ENCODE measurements at regions not wholly inside any gene's neighbourhood (a gene's known extent, or its start where the extent isn't known, plus 50 kb on each side); places are given as distances from the start of the nearest gene placed in this dataset.

DNA sequence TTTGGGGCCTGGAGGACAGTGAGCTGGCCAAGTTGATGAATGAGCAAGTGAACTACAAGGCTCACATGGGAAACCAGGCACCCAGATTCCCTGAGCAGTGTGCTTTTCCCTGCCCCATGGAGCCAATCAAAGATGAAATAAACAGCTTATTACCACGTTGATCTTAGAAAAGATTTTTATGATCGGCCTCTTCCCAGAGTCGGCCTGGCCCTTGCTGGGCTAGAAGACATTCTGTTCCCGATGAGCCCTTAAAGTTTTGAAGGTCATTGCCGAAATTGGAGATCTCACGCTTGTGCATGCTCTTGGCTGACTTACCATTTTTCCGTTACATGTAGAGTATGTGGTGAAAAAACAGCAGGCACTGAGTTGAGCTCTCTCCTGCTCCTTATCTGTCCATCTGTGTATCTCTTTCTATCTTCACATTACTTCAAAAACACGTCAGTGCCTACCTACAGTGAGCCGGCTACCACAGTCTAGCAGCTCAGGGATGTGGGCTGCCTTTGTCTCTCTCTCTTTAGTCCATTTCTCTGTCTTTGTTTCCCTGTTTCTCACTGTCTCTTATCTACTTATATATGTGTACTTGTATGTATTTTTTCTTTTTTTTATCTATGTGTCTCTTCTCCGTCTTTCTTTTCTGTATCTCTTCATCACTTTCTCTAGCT lies 248.8 kb upstream of the USP24 start:
- Histone ChIP-seq H3K4ac (ENCODE audit: low read depth, low read length) (no peak overlapping the region), H3K9ac (ENCODE audit: low read length) (no peak overlapping the region), H2BK120ac (ENCODE audit: insufficient read depth, low read length, poor library complexity) (no peak overlapping the region), H4K12ac (ENCODE audit: low read depth, low read length) (no peak overlapping the region), H3K79me2 (ENCODE audit: control insufficient read depth, insufficient read depth, low read length, poor library complexity) (no peaks in the 10 kb centered on the region), H2AK5ac (ENCODE audit: low read length) (no peak overlapping the region), H2AFZ (ENCODE audit: insufficient read depth, low read length, poor library complexity) (no peak overlapping the region), H3K23ac (ENCODE audit: low read length) (no peak overlapping the region), H4K91ac (ENCODE audit: low read depth, low read length) (no peak overlapping the region), H3K4me1 (ENCODE audit: control insufficient read depth in 1 of 2, insufficient read depth in 2 of 2, low read length in 2 of 2) (no peaks in the 10 kb centered on the region), H3K18ac (ENCODE audit: low read length) (no peak overlapping the region), H3K4me2 (ENCODE audit: low read length) (no peak overlapping the region), H3K79me1 (ENCODE audit: low read length) (no peaks in the 10 kb centered on the region), H3K36me3 (ENCODE audit: control insufficient read depth in 1 of 2, insufficient read depth in 2 of 2, low read length in 2 of 2) (no peaks in the 10 kb centered on the region), H3K9me3 (ENCODE audit: insufficient read depth, low read depth, low read length) (no peaks in the 10 kb centered on the region), H3K14ac (ENCODE audit: low read length) (no peak overlapping the region), H3K27ac (ENCODE audit: low read depth, low read length) (no peak overlapping the region), H2BK5ac (ENCODE audit: low read depth, low read length, poor library complexity) (no peak overlapping the region), H3K27me3 (ENCODE audit: insufficient read depth, low read length) (no peaks in the 10 kb centered on the region), H2BK12ac (ENCODE audit: low read length) (no peak overlapping the region), H3K4me3 (ENCODE audit: low read depth, low read length) (no peak overlapping the region), H4K8ac (ENCODE audit: low read depth, low read length) (no peak overlapping the region)
- peak; percentile 27 to 73 for DNase-seq
- WGBS (ENCODE audit: extremely low coverage, insufficient coverage, insufficient read length) = no CpG with 5 or more reads among the region's 10 CpGs

DNA sequence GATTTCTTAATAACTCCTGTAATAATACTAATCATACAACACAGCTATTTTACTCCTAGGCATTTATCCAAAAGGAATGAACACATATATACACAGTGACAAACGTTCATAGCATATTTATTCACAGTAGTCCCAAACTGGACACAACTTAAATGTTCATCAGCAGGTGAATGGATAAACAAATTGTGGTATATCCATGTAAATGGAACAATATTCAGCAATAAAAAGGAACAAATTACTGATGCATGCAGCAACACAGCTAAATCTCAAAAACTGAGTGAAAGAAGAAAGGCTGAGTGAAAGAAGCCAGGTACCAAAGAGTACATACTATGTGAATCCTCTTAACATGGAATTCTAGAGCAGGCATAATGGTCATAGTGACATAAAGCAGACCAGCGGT lies 242.7 kb upstream of the USP24 start:
- H2BK5ac ChIP-seq (ENCODE audit: low read depth, low read length, poor library complexity) = no peak overlapping the region
- no peak overlapping the region for H4K8ac ChIP-seq (ENCODE audit: low read depth, low read length)
- no peak overlapping the region for H2BK120ac ChIP-seq (ENCODE audit: insufficient read depth, low read length, poor library complexity)
- no peak overlapping the region for H3K27ac ChIP-seq (ENCODE audit: low read depth, low read length)
- H3K9ac ChIP-seq (ENCODE audit: low read length) = no peak overlapping the region
- no peaks in the 10 kb centered on the region for H3K36me3 ChIP-seq (ENCODE audit: control insufficient read depth in 1 of 2, insufficient read depth in 2 of 2, low read length in 2 of 2)
- WGBS (ENCODE audit: extremely low coverage, insufficient coverage, insufficient read length) = no CpG with 5 or more reads among the region's 2 CpGs
- no peak overlapping the region for H3K4me2 ChIP-seq (ENCODE audit: low read length)
- no peaks in the 10 kb centered on the region for H3K4me1 ChIP-seq (ENCODE audit: control insufficient read depth in 1 of 2, insufficient read depth in 2 of 2, low read length in 2 of 2)
- H3K79me1 ChIP-seq (ENCODE audit: low read length) = no peaks in the 10 kb centered on the region
- H2BK12ac ChIP-seq (ENCODE audit: low read length) = no peak overlapping the region
- no peak overlapping the region for H2AK5ac ChIP-seq (ENCODE audit: low read length)
- no peak for DNase-seq
- H4K91ac ChIP-seq (ENCODE audit: low read depth, low read length) = no peak overlapping the region
- H3K4me3 ChIP-seq (ENCODE audit: low read depth, low read length) = no peak overlapping the region
- H3K14ac ChIP-seq (ENCODE audit: low read length) = no peak overlapping the region
- peaks cover 3% of the 10 kb centered on the region for H3K9me3 ChIP-seq (ENCODE audit: insufficient read depth, low read depth, low read length)
- no peaks in the 10 kb centered on the region for H3K27me3 ChIP-seq (ENCODE audit: insufficient read depth, low read length)
- no peak overlapping the region for H3K4ac ChIP-seq (ENCODE audit: low read depth, low read length)
- no peak overlapping the region for H3K18ac ChIP-seq (ENCODE audit: low read length)
- H4K12ac ChIP-seq (ENCODE audit: low read depth, low read length) = no peak overlapping the region
- no peak overlapping the region for H3K23ac ChIP-seq (ENCODE audit: low read length)
- H3K79me2 ChIP-seq (ENCODE audit: control insufficient read depth, insufficient read depth, low read length, poor library complexity) = no peaks in the 10 kb centered on the region
- H2AFZ ChIP-seq (ENCODE audit: insufficient read depth, low read length, poor library complexity) = no peak overlapping the region

DNA sequence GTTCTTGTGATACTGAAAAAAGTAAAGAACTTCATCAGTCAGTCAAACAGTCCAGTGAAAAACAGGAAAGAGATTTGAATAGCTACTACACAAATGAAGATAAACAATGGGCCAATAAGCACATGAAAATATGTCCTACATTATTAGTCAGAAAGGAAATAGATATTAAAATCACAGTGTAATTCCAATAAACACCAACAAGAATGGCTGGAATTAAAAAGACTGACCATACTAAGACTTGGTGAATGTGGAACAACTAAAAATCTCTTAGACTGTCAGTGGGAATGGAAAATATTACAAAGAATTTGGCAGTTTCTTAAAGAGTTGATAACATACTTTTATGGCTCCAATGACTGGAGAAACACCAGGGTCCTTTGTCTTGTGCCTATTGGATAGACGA lies 241.8 kb upstream of the USP24 start:
- Histone ChIP-seq H2AK5ac (ENCODE audit: low read length) (no peak overlapping the region), H3K36me3 (ENCODE audit: control insufficient read depth in 1 of 2, insufficient read depth in 2 of 2, low read length in 2 of 2) (no peaks in the 10 kb centered on the region), H3K14ac (ENCODE audit: low read length) (no peak overlapping the region), H3K9ac (ENCODE audit: low read length) (no peak overlapping the region), H3K4me3 (ENCODE audit: low read depth, low read length) (no peak overlapping the region), H2BK120ac (ENCODE audit: insufficient read depth, low read length, poor library complexity) (no peak overlapping the region), H3K4ac (ENCODE audit: low read depth, low read length) (no peak overlapping the region), H2BK12ac (ENCODE audit: low read length) (no peak overlapping the region), H3K4me1 (ENCODE audit: control insufficient read depth in 1 of 2, insufficient read depth in 2 of 2, low read length in 2 of 2) (no peaks in the 10 kb centered on the region), H3K9me3 (ENCODE audit: insufficient read depth, low read depth, low read length) (peaks cover 3% of the 10 kb centered on the region), H2AFZ (ENCODE audit: insufficient read depth, low read length, poor library complexity) (no peak overlapping the region), H4K8ac (ENCODE audit: low read depth, low read length) (no peak overlapping the region), H3K79me1 (ENCODE audit: low read length) (no peaks in the 10 kb centered on the region), H3K27ac (ENCODE audit: low read depth, low read length) (no peak overlapping the region), H3K79me2 (ENCODE audit: control insufficient read depth, insufficient read depth, low read length, poor library complexity) (no peaks in the 10 kb centered on the region), H2BK5ac (ENCODE audit: low read depth, low read length, poor library complexity) (no peak overlapping the region), H3K4me2 (ENCODE audit: low read length) (no peak overlapping the region), H4K12ac (ENCODE audit: low read depth, low read length) (no peak overlapping the region), H4K91ac (ENCODE audit: low read depth, low read length) (no peak overlapping the region), H3K27me3 (ENCODE audit: insufficient read depth, low read length) (no peaks in the 10 kb centered on the region), H3K23ac (ENCODE audit: low read length) (no peak overlapping the region), H3K18ac (ENCODE audit: low read length) (no peak overlapping the region)
- WGBS (ENCODE audit: extremely low coverage, insufficient coverage, insufficient read length) = no CpG with 5 or more reads among the region's 1 CpG
- no peak for DNase-seq

DNA sequence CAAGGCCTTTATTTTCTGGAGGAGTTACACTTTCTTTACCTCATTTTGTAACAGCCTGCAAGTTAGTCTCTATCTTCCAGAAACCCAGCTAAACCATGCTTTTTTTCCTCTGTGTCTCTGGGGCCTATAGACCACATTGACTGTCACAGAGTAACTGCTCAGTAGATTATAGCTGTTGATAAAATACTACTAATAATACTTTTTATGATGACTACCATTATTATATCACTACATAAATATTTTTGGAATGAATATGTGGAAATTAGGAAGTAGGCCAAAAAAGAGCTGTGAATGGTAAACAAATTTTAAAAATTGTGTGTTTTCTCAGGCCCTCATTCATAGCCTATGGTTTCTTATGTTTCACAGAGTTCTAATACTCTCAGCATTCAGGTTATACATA lies 233.1 kb upstream of the USP24 start:
- H3K23ac ChIP-seq (ENCODE audit: low read length) = no peak overlapping the region
- no peaks in the 10 kb centered on the region for H3K36me3 ChIP-seq (ENCODE audit: control insufficient read depth in 1 of 2, insufficient read depth in 2 of 2, low read length in 2 of 2)
- no peak overlapping the region for H2BK5ac ChIP-seq (ENCODE audit: low read depth, low read length, poor library complexity)
- H4K8ac ChIP-seq (ENCODE audit: low read depth, low read length) = no peak overlapping the region
- H3K27me3 ChIP-seq (ENCODE audit: insufficient read depth, low read length) = no peaks in the 10 kb centered on the region
- H4K12ac ChIP-seq (ENCODE audit: low read depth, low read length) = no peak overlapping the region
- H3K9me3 ChIP-seq (ENCODE audit: insufficient read depth, low read depth, low read length) = no peaks in the 10 kb centered on the region
- no peak overlapping the region for H3K9ac ChIP-seq (ENCODE audit: low read length)
- DNase-seq = peak in 1 of 2 donors; percentile 8
- H3K4me3 ChIP-seq (ENCODE audit: low read depth, low read length) = no peak overlapping the region
- H2BK120ac ChIP-seq (ENCODE audit: insufficient read depth, low read length, poor library complexity) = no peak overlapping the region
- H3K79me2 ChIP-seq (ENCODE audit: control insufficient read depth, insufficient read depth, low read length, poor library complexity) = no peaks in the 10 kb centered on the region
- no peak overlapping the region for H2AFZ ChIP-seq (ENCODE audit: insufficient read depth, low read length, poor library complexity)
- no peak overlapping the region for H3K27ac ChIP-seq (ENCODE audit: low read depth, low read length)
- H4K91ac ChIP-seq (ENCODE audit: low read depth, low read length) = no peak overlapping the region
- no peak overlapping the region for H3K18ac ChIP-seq (ENCODE audit: low read length)
- H3K4ac ChIP-seq (ENCODE audit: low read depth, low read length) = no peak overlapping the region
- no peaks in the 10 kb centered on the region for H3K79me1 ChIP-seq (ENCODE audit: low read length)
- no peak overlapping the region for H2BK12ac ChIP-seq (ENCODE audit: low read length)
- peaks cover 0 to 6% of the 10 kb centered on the region in 2 experiments for H3K4me1 ChIP-seq (ENCODE audit: control insufficient read depth in 1 of 2, insufficient read depth in 2 of 2, low read length in 2 of 2)
- H3K14ac ChIP-seq (ENCODE audit: low read length) = no peak overlapping the region
- H2AK5ac ChIP-seq (ENCODE audit: low read length) = no peak overlapping the region
- no peak overlapping the region for H3K4me2 ChIP-seq (ENCODE audit: low read length)

All from trophoblast cell (in vitro differentiated cells and primary cell).